OCI-LY3 (cell line): ENCODE measurements at regions not wholly inside any gene's neighbourhood (a gene's known extent, or its start where the extent isn't known, plus 50 kb on each side); places are given as distances from the start of the nearest gene placed in this dataset.

Experiments
- CTCF ChIP-seq: fragments of 200-600, 300-600 bp; sonication (generic); IDR thresholded peaks from 2 replicates; pipeline ENCODE4 v1.5.1; 2014; ENCODE audit warnings: antibody characterized with exemption, low read length, low read depth
- EZH2phosphoT487 ChIP-seq: fragments of 200-600 bp; shearing (Covaris generic); IDR thresholded peaks from 2 replicates; pipeline ENCODE4 v1.6.1; 2018; ENCODE audit warnings: antibody characterized with exemption, mixed run types, low read depth

- TF ChIP-seq CTCF (no peak), EZH2phosphoT487 (no peak)
These were observed 172.2 kb upstream of the ZNF608 start for GRCh38 chr5:124918618-124919017.
